ENCODE measurements at regions not wholly inside any gene's neighbourhood (a gene's known extent, or its start where the extent isn't known, plus 50 kb on each side); places are given as distances from the start of the nearest gene placed in this dataset.

DNA sequence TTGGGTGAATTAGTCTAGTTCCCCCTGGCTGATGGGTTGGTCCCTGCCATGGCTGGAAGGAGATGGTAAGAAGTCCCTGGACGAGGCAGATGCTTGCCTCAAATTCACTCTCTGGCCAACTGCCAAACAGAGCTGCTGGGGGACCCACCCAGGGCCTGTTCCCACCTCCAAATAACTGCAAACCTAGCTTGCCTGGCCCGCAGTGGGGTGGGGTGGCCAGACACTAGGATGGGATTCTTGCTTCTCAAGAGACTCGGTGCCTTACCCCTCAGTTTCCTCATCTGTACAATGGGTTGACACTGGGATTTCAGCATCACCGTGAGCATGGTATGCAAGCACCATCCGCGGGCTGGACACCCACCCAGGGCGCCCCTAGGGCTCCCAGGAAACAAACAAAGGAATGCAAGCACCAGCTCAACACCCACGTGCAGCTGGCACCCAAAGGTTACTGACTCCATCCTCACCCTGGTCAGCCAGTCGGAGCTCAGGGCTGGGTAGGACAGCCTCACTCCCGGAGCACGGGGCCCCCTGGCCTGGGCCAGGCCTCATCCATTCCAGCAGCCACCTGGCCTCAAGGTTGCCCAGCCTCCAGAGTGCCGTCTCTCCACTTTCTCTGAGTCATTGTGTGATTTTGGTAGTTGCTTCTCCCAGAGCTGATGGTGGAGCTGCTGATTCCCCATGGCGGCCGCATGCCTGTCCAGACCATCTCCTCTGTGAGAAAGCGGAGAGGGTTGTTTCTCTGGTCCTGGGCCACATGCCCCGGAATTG lies 205.2 kb upstream of the RTL1 start:
- no peak for DNase-seq (ENCODE audit: low spot score)

DNA sequence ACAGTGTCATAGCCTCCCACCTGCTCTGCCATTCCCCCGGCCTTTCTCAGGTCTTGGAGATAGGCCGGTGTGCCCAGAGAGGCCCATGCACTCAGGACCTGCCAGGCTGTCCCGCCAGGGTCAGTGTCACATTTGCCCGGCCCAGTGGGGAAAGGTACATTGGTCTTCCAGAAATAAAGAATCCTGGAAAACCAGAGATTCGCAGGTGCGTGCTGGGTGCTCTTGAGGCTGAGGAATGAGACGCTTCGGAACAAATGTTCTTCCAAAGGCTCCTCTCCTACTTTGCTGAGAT lies 205.8 kb upstream of the RTL1 start:
- no peak for DNase-seq (ENCODE audit: low spot score)

DNA sequence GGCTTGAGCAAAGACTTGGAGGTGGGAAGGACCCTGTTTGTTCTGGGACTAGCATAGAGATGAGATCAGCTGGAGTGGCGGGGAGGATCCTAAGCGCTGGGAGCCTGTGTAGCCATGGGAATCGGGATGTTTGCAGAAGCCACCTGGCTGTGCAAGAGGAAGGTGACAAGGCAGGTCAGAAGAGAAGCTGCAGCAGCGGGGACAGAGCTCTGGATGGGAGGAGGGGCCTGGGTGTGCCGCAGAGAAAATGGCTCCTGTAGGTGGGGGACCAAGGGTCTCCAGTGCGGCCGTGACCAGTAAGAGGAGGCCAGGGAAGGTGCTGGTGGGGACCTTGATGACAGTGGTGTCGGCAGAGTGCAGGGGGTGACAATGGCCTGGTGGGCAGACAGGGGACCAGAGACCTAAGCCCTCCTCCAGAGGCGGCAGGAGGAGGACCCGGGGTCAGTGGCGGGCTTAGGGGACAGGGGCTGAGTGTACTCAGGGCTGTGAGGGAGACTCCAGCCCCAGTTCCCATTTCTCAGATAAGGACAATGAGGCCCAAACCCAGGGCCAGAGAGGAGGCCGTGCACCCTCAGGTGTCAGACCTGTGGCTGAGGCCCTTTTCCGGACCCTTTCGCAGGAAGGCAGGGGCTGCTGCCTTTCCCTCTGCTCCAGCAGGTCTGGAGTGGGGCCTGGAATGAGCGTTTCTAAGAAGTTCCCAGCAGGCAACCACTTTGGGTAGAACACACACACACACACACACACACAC lies 206.6 kb upstream of the RTL1 start:
- no peak for DNase-seq (ENCODE audit: low spot score)

DNA sequence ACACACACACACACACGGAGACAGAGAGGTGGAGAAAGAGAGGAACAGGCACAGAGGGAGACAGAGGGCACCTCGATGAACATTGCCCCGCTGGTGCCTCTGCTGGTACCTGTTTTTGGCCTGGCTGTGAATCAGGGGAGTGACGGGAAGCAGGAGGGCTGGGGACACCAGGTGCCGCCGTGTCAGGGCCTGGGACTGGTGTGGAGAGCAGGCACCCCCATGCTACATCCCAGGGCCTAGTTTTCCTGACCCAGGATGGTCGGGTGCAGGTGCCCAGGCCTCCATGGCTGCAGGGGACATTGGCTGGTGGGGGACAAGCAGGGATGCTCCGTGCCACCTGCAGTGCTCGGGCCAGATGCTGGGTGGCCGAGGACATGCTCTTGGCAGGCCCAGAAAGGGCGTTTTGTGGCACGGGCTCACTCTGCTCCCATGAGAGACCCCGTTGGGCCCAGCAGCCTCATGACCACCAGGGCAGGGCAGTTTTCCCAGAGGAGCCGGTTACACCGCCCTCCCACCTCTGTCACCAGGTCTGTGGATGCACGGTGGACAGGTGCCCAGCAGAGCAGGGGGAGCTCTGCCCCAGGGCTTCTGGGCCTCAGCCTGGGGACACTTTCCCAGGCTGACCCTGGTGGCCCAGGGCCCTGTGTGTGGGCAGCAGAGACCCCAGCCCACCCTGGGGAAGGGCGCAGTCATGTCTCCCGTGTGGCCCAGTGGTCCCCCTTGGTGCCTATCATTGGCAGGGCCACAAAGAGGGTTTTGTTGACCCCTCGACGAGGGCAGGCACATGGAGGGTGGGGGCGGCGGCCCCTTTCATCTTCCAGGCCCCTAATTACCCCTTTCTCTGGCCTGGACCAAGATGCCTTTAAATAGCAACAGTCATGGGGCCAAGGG lies 207.5 kb upstream of the RTL1 start:
- DNase-seq (ENCODE audit: low spot score), result no peak

DNA sequence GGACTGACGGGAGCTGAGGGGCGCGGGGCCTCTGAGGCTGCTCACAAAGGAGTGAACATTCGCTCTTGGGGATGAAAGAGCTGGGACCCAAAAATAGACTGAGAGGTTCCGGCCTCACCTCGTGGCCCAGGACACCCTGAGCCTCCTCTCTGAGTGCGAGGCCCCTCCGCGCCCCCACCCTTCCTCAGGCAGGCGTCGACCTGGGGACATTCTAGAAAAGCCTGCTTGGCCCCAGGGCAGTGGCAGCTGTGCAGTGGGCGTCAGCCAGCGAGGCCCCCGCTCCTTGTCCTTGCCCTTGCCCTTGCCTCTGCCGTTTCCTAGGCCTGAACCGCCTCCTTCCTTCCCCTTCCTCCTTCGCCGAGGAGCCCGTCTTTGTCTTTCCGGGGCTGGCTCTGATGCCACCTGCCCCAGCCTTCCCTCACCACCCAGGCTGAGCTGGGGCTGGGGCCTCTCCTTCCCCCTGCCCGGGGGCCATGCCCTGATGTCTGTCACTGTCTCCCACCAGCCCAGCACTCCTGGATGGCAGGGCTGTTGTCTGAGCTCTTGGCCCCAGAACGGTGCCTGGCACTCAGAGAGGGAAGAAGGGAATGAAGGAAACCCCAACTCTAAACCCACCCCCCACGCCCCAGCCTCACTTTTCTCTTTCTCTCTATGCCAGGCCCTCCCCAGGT lies 208.2 kb upstream of the RTL1 start:
- DNase-seq (ENCODE audit: low spot score), result no peak

DNA sequence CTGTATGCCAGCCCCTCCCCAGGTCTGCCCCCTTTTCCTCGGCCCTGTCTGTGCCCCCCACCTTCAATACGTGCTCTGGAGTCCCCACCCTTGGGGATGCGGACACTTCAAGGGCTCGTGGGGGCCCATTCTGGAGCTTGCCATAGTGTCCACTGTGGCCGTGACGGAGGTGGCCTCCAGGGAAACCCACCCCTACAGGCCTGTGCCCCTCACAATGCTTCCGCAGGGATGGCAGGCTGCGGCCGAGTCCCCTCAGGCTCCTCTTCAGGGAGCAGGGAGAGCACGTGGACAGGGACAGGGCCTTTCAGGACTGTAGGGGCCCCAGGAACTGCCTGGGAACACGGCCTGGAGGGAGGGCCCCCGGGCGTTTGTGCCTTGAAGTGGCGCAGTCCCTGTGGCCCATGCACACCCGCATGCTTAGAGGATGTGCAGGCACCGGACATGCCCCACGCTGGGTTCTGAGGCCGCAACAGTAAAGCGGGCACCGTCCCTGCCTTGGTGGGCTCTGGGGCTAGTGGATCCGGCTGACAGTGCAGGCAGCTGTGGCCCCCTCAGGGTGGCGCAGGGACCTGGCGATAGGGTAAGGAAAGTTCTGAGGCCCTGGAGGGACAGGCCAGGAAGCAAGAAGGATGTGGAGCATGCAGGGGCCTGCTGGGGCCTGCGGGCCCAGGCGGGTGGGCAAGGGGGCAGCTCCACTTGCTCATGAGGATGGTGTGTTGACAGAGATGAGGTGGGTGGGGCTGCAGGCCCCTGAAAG lies 209.0 kb upstream of the RTL1 start:
- DNase-seq (ENCODE audit: low spot score), result no peak

DNA sequence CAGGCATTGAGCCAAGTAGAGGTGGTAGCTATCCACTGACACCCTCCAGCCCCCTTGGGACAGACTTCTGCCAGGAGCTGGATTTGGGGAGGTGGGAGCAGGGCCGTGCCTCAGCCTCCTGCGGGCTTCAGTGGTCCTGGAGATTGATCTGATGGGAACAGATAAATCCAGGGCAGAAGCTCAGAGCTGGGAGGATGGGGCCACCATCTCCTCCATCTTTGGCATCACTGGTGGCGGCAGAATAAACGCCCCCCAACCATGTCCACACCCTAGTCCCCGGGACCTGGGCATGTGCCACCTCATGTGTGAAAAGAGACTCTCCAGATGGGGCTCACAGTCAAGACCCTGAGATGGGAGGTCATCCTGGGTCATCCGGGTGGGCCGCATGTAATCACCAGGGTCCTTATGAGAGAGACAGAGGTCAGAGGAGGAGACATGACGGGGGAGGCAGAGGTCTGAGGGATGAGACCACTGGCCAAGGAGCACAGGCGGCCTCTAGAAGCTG lies 209.6 kb upstream of the RTL1 start:
- DNase-seq (ENCODE audit: low spot score), result no peak

DNA sequence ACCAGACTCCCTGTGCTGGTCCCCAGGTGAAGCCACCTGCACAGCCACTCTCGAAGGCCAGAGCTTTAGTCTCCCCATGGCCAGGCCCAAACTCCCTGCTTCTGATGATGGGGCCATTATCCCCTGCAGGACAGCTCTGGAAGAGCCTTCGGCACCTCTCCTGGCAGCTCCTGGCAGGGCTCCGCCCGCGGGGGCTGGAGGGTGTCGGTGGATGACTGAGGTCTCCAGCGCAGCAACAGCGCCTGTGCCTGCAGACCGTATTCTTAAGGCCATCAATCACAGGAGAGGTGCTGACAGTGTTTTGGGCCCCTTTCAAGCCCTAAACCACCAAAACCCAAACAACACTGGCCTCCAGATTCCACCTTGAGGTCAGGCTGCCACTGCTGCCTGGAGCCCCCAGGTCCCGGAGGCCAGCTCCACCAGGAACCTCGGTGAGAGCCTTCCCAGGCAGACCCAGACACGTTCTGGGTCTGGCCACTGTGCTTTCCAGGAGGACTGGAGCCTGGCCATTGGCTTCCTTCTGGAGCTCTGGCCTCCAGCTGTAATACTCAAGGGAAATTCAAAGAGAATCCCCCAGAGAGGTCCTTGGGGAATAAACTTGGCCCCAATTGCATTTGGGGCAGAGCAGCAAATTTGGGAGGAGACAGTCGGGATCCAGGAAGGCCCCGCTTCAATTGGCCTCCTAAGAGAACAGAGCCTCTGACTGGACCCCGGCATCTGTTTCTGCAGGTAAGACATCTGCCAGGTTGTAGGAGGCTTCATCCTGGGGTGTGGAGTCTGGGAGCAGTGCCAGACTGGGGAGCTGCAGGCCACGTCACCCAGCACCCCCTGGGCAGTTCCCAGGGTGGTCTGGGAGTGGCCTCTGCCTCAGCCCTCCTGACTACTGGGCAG lies 210.6 kb upstream of the RTL1 start:
- DNase-seq (ENCODE audit: low spot score), result no peak

DNA sequence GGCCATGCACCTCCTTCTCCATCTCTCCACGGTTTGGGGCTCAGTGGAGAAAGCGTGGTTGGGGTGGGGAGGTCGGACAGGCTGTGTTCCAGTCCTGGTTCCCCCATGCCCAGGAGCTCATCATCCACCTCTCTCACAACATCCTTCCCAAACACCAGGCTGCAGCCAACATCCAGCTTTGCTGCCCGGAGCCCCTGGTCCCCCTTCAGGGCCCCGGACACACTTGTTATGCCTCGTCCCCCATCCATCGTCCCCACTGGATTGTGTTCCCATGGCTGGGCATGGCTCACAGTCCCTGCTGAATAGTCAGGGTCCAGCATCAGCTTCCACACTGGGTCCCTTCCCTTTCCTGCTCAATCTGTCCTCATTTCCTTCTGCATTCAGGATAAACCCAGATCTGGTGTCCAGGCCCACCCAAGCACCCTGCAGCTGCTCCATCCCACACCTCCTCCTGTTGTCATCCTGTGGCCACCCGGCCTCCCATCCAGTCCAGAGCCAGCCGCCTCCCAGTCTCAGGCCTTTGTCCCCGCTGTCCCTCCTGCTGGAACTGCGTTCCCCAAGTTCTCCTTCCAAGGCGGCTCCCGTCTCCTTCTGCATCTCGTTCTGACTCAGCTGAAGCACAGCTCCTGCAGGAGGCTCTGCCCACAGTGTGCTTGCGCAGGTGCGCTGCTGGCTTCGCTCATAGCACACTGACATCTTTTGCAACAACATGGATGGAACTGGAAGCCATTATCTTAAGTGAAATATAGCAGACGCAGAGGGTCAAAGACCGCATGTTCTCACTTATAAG lies 211.4 kb upstream of the RTL1 start:
- no peak for DNase-seq (ENCODE audit: low spot score)

DNA sequence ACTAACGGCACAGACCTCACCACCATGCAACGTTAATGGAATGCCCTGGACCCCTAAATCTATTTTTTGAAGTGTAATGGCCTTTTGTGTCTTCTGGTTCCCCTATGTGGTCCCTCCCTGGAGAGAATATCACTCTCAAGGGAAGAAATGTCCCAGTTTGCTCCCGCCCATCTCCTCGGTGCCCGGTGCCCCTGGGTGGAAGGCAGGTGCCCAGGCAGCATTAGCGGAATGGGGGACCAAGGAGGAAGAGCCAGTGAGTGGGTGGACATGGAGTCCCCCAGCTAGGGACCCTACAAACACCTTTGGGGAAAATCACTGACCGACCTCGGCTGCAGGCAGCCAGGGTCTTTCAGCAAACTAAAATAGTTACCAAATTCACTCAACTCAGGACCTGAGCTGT lies 212.1 kb upstream of the RTL1 start:
- no peak for DNase-seq (ENCODE audit: low spot score)

DNA sequence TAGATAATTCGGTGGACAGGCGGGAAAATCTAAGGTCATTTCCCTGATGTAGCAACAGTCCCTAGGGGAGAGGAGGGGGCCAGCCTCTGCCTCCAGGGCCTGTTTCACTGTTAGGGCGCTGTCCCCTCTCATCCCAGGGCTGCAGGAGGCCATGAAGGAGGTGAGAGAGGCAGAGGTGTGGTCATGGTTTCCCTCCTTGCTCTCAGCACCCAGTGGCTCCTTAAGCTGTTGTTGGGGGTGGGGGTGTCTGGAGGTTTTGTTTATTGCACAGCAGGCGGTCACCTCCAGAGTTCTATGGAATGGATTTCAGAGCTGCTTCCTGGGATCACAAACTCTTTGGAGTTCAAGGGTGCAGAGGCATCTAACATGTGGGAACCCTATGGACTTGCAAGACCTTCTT lies 212.5 kb upstream of the RTL1 start:
- no peak for DNase-seq (ENCODE audit: low spot score)

DNA sequence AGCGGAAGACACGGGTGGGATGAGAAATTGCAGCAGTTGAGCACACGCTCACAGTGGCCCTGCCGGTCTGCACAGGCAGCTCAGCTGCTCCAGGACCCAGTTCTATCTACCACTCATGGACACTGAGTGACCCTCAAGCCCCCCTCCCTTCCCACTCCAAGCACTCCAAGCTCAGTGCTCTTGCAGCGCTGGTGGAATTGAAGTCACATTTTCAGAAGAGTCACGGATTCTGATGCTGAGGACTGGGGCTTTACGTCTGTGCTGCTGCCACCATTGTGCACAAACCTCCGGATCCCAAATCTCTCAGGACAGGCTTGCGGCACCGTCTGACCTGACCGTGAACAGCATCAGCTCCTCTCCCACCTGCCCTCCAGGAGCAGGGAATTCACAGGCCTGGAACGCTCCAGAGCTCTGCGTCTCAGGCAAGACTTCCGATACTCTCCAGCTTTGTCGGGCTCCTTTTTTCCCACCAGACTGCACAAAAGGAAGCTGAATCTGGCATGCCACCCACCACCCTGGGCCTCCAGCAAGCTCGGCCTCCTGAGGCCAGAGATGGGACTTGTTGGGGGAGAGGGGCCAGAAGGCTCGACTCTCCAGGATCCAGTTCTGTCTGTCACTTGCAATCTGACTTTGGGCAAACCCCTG lies 213.1 kb upstream of the RTL1 start:
- DNase-seq (ENCODE audit: low spot score), result no peak

DNA sequence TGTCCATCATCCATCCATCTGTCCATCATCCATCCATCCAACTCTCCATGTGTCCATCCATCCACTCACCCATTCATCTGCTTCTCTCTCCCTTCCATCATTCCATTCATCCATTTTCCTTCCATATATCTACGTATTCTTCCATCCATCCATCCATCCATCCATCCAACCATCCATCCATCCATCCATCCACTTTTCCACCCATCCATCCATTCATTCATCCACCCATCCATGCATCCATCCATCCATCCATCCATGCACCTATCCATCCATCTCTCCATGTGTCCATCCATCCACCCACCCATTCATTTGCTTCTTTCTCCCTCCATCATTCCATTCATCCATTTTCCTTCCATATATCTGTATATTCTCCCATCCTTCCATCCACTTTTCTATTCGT lies 214.0 kb upstream of the RTL1 start:
- DNase-seq (ENCODE audit: low spot score), result no peak

DNA sequence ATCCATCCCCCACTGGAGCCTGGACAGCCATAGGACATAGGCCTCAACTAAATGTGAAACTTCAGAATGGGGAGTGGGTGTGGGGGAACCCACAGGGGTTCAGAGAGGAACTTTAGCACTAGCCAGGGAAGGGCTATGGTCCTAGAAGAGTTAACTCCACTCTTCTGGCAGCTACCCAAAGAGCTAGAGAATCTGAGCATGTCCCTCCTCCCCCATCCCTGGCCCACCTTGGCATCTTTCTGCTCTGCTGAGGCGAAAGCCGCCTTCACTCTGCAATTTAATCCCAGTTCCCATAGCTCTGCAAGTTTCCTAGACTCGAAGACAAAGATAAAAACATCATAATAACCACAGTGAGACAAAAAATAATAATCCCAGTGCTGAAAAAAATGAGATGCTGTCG lies 214.7 kb upstream of the RTL1 start:
- DNase-seq (ENCODE audit: low spot score), result no peak

DNA sequence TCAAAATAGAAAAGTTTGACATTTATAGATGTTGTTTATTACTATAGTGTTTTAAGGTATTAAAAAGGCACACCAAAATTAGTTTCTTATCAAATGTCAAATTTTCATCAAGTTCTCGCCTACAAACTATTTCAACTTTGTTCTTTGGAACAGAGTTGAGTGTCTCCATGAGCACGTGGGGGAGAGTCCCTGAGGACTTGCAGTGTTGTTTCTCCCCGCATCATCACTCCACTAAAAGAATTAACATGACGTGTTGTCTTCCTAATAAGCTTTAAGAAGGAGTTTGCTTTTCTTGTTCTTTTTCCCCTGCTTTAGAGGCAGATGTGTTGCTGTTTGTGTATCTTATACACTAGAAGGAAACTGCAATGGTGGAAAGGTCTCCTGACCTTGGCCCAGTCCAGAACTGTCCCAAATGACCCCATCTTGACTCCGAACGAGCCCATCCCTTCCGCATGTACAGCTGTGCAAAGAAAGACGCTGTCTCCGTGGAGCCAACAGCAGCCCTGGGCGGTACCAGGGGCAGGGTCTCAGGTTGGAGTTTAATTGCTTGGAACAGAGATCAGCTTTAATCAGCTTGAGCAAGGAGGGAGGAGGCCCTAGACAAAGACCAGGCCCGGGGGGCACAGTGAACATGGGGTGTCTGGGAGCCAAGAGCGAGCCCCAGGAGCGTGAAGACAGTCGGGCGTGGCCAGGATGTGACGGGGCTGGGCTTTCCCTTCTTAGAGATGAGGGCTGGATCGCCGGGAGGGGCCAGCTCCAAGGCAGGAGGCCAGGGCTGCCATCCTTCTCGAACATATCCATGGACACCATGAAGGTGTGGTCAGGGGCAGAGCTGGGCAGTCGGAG lies 215.4 kb upstream of the RTL1 start:
- DNase-seq (ENCODE audit: low spot score), result no peak

DNA sequence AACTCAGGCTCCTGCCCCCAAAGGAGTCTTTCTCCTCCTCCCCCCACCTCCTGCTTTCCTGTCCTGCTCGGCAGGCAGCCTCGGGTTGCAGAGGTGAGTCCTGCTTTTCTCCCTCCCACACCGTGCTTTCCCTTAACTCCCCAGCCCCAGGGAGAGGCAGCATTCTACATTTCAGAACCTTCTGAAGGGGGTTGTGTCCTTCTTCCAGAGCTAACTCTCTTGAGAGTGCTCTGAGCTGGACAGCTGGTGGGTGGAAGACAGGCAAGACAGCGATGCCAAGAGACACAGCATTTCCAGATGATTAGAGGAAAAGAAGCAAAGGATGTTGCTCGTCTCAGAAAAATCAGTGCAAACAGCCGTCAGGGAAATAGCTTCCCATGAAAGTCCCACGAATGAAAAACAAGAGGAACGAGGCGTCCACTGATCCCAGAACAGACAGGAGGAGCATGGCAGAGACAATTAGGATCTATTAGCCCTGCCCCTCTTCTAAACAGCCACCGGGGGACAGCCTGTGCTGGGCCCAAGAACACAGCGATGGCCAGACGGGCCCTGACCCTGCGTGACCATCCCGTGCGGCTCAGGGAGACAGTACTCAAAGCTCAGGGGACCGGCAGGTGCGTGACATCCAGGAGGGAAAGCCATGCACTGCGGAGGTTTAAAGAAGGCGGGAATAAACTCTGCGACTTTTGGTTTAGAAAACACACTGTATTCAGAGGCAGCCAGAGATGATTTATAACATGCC lies 216.5 kb upstream of the RTL1 start:
- DNase-seq (ENCODE audit: low spot score), result no peak

Measured in hematopoietic multipotent progenitor cell treated with erythropoietin and hydrocortisone succinate and interleukin-3 and kit ligand, for 15 days (in vitro differentiated cells).